PFSK-1 (cell line): ENCODE measurements at regions not wholly inside any gene's neighbourhood (a gene's known extent, or its start where the extent isn't known, plus 50 kb on each side); places are given as distances from the start of the nearest gene placed in this dataset.

Source experiments
- POLR2AphosphoS5 ChIP-seq: IDR thresholded peaks from 2 replicates; pipeline ENCODE4 v1.6.1; 2012; ENCODE audit warnings: low read depth, mild to moderate bottlenecking, control low read depth, low read length, moderate library complexity
- TAF1 ChIP-seq: IDR thresholded peaks from 2 replicates; pipeline ENCODE4 v1.6.1; 2012; ENCODE audit warnings: low read length, control low read depth, borderline replicate concordance; ENCODE audit not compliant: insufficient read depth
- TF ChIP-seq, protein P1 (sequence below), 2 experiments: IDR thresholded peaks; 2 replicates each; pipeline versions ENCODE4 v1.6.1 to v1.8.0; 2011 to 2012; ENCODE audit warnings: low read depth in 2 of 2, low read length in 2 of 2, control low read depth in 1 of 2, inconsistent platforms in 1 of 2, mild to moderate bottlenecking in 1 of 2, moderate library complexity in 1 of 2; ENCODE audit not compliant: insufficient read depth in 1 of 2

DNA sequence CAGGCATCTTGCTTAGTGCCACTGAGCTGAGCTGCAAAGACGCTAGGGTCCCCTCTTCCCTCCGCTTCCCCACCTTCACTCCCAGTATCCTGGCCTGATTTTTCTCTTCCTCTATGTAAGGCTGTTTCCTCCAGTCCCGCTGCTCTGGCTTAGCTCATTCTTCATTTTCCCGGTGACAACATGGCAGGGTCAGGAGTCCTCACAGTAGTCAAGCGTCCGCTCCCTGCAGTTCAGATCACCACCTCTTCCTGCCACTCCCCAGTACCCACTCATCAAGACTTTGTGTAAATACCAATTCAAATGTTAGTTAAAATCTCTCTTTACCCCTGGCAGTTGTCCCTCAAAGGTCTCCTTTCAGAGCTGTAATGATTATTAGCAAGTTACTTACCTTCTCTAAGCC, 650.4 kb upstream of the CELF2 start:
- TF ChIP-seq, protein P1, sequence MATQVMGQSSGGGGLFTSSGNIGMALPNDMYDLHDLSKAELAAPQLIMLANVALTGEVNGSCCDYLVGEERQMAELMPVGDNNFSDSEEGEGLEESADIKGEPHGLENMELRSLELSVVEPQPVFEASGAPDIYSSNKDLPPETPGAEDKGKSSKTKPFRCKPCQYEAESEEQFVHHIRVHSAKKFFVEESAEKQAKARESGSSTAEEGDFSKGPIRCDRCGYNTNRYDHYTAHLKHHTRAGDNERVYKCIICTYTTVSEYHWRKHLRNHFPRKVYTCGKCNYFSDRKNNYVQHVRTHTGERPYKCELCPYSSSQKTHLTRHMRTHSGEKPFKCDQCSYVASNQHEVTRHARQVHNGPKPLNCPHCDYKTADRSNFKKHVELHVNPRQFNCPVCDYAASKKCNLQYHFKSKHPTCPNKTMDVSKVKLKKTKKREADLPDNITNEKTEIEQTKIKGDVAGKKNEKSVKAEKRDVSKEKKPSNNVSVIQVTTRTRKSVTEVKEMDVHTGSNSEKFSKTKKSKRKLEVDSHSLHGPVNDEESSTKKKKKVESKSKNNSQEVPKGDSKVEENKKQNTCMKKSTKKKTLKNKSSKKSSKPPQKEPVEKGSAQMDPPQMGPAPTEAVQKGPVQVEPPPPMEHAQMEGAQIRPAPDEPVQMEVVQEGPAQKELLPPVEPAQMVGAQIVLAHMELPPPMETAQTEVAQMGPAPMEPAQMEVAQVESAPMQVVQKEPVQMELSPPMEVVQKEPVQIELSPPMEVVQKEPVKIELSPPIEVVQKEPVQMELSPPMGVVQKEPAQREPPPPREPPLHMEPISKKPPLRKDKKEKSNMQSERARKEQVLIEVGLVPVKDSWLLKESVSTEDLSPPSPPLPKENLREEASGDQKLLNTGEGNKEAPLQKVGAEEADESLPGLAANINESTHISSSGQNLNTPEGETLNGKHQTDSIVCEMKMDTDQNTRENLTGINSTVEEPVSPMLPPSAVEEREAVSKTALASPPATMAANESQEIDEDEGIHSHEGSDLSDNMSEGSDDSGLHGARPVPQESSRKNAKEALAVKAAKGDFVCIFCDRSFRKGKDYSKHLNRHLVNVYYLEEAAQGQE (IDR thresholded peaks at IDR 0.05; ENCODE audit: insufficient read depth in 1 of 2, low read depth in 2 of 2, low read length in 2 of 2), result no peak
- no peak for TF ChIP-seq TAF1
- no peak for TF ChIP-seq POLR2AphosphoS5
